ENCODE measurements at regions not wholly inside any gene's neighbourhood (a gene's known extent, or its start where the extent isn't known, plus 50 kb on each side); places are given as distances from the start of the nearest gene placed in this dataset.
A peak's percentile ranks its signal among the peaks of the same experiment; 100 is the strongest.

DNA sequence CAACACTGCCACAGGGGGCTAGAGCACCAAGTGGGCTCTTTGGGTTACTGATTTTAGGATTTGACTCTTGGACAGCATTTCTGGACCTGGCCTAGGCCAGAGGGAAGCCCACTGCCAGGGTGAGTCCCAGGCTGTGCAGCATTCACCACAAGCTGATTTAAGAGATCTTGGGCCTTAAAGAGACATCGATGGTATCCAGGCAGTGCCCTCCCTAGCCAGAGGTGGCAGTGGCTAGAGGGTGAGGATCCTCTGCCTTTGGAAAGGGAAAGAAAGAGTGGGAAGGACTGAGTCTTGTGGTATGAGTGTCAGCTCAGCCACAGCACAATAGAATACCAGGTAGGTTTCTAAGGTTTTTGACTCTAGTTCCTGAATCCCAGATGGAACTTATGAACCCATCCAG is 613.9 kb downstream of the FAT4 start:
- no peak overlapping the region for H3K4me3 ChIP-seq
- H3K9me3 ChIP-seq = no peaks in the 10 kb centered on the region; the same call in 1 of the 2 replicates
- no peaks in the 10 kb centered on the region for H3K4me1 ChIP-seq
- H3K36me3 ChIP-seq (replicated peaks) = no peaks in the 10 kb centered on the region
- H3K27me3 ChIP-seq (ENCODE audit: low read depth) = no peaks in the 10 kb centered on the region
- DNase-seq (ENCODE audit: low spot score in 2 of 2) = no peak
- in situ Hi-C loops (cut with MboI; ENCODE audit: low sequenced_read_pairs) = no loop called here

DNA sequence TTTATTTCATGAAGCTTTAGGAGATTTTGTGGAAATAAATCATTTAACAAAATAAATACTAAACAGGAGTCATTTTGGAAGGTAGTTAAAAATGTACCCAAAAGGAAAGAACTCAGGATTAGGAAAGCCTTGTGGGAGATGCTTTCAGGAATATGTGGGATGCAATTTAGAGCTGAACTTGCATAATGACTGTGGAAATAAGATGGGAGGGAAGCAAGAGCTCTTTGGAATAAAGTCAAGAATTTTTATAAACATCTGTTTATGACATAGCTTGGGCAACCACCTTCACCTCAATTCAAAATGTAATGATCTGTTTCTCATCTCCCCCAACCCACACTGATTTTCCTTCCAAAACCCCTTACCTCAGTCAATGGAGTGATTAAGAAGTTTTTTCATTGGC is 623.8 kb downstream of the FAT4 start:
- Histone ChIP-seq H3K36me3 (replicated peaks) (no peaks in the 10 kb centered on the region), H3K4me1 (no peaks in the 10 kb centered on the region), H3K4me3 (no peak overlapping the region), H3K9me3 (no peaks in the 10 kb centered on the region; the same call in 1 of the 2 replicates), H3K27me3 (ENCODE audit: low read depth) (no peaks in the 10 kb centered on the region)
- in situ Hi-C loops (cut with MboI; ENCODE audit: low sequenced_read_pairs) = no loop called here
- no peak for DNase-seq (ENCODE audit: low spot score in 2 of 2)

DNA sequence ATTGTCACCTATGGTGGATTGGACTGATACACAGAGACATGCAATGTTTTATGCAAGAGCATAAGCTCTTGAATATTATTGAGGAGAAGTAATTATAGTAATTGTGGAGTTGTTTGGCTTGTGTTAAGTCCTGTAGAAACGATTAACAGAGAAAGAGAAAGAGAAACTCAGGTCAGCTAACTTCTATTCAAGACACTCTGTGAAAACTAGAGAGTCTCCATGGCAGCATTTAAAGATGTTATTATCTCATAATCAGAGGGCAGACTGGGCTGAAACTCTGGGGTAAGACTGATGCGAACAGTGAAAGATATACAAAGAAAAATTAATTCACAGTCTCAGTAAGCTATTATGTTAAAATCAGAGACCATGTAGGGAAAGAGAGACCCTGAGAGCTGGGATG is 625.7 kb downstream of the FAT4 start:
- no peaks in the 10 kb centered on the region for H3K9me3 ChIP-seq
- in situ Hi-C loops (cut with MboI; ENCODE audit: low sequenced_read_pairs) = no loop called here
- H3K4me1 ChIP-seq = no peaks in the 10 kb centered on the region
- no peaks in the 10 kb centered on the region for H3K27me3 ChIP-seq (ENCODE audit: low read depth)
- DNase-seq (ENCODE audit: low spot score in 2 of 2) = no peak
- no peaks in the 10 kb centered on the region for H3K36me3 ChIP-seq (replicated peaks)
- H3K4me3 ChIP-seq = no peak overlapping the region

DNA sequence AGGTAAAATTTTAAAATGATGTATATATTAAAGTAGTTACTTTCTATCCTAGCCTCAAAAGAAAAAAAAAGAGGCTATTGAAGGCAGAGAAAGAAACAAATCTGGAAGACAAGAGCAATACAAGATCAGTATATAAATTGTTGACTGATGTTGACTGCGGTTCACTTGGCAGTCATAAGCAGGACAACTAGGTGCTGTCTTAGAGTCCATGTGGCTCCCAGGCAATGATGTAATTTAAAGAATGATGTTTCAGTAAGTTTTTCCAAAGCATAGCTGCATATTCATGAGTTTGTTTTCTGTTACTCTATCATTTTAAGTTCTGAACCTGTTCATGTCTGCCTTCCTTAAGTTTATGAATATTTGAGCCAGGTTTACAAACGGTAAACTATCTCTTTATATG is 630.2 kb downstream of the FAT4 start:
- Histone ChIP-seq H3K36me3 (replicated peaks) (no peaks in the 10 kb centered on the region), H3K27me3 (ENCODE audit: low read depth) (no peaks in the 10 kb centered on the region), H3K9me3 (no peaks in the 10 kb centered on the region), H3K4me1 (no peaks in the 10 kb centered on the region), H3K4me3 (no peak overlapping the region)
- in situ Hi-C loops (cut with MboI; ENCODE audit: low sequenced_read_pairs) = no loop called here
- no peak for DNase-seq (ENCODE audit: low spot score in 2 of 2)

DNA sequence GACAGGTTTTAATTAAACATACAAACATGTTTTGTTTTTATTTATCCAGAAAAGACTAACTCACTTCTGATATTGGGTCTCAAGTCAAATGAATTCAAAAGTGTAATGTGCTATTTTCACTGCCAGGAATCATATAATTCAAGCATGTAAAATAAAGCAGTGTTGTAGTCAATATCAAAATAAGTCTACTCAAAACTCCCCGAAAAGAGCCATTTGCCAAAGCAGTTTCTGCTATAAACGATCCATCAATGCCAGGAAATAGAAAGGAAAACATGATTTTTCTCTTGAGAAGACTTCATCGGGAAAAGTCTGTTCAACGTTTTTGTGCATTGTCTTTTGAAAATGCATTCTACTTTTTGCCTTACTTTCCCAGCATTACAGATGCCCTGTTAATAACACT is 633.3 kb downstream of the FAT4 start:
- Histone ChIP-seq H3K27me3 (ENCODE audit: low read depth) (no peaks in the 10 kb centered on the region), H3K4me3 (no peak overlapping the region), H3K9me3 (no peaks in the 10 kb centered on the region), H3K4me1 (no peaks in the 10 kb centered on the region), H3K36me3 (replicated peaks) (no peaks in the 10 kb centered on the region)
- in situ Hi-C loops (cut with MboI; ENCODE audit: low sequenced_read_pairs) = no loop called here
- DNase-seq (ENCODE audit: low spot score in 2 of 2) = no peak

DNA sequence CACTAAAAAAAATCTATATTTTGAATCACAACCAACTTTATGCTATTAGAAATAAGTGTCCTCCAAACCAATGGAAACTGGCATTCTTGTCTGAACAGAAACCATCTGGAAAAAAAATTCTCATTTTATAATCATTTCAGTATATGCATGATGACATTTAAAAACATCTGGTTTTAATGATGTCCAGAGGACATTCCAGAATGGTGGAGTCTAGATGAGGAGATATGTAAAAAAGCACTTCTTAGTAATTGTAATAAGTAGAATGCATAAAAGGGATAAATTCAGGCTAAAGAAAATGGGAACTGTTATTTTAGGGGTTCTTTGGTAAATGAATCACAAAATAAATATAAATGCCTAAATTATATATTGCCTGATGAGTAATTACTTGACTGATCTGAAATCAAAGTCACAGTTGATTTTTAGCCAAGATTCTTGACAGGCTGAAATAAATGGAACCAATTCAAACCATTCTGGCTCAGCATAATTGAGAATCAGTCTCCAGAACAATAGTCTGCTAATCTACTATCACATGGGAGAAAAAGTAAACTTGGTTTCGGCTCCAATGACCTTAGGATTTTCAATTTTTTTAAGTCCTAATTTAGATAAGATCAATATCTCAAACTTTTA is 636.6 kb downstream of the FAT4 start:
- Histone ChIP-seq H3K36me3 (replicated peaks) (no peaks in the 10 kb centered on the region), H3K9me3 (no peaks in the 10 kb centered on the region), H3K4me3 (no peak overlapping the region), H3K4me1 (no peaks in the 10 kb centered on the region), H3K27me3 (ENCODE audit: low read depth) (no peaks in the 10 kb centered on the region)
- no peak for DNase-seq (ENCODE audit: low spot score in 2 of 2)
- in situ Hi-C loops (cut with MboI; ENCODE audit: low sequenced_read_pairs) = no loop called here

DNA sequence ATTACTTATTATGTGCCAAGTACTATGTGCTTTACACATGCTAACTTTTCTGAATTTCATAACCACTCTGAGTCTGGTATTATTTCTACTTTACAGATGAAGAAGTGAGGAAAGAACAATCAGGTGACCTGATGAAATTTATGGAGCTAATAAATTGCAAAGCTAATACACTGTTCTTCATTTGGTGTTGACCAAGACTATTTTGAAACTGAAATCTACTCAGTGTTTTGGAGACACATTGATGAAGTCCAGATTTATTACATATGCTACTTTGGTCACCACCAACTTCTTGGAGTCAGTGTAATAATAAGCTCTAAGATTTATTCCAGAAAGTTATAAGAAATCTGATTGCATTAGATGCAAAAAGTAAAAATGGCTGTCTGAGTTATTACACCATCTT is 637.9 kb downstream of the FAT4 start:
- no peaks in the 10 kb centered on the region for H3K27me3 ChIP-seq (ENCODE audit: low read depth)
- H3K4me1 ChIP-seq = no peaks in the 10 kb centered on the region
- H3K36me3 ChIP-seq (replicated peaks) = no peaks in the 10 kb centered on the region
- in situ Hi-C loops (cut with MboI; ENCODE audit: low sequenced_read_pairs) = no loop called here
- no peak for DNase-seq (ENCODE audit: low spot score in 2 of 2)
- H3K4me3 ChIP-seq = no peak overlapping the region
- no peaks in the 10 kb centered on the region for H3K9me3 ChIP-seq

DNA sequence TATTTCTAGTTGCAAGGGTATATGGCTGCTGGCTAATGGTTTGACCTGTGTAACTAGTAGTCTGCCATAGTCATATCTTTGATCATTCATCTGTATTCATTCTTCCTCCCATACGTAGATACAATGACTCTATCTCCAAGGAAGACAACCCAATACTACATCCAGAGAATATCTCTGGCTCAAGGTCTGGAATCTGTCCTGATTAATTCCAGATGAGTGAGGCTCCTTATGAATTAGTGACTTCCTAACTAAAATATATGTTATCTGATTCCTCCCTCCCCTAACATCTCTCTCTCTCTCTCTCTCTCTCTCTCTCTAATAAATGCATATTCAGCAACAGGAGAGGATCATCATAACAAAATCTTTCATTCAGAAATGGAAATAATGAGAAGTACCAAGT is 641.5 kb downstream of the FAT4 start:
- DNase-seq (ENCODE audit: low spot score in 2 of 2) = no peak
- no peaks in the 10 kb centered on the region; the same call in 1 of the 2 replicates for H3K4me1 ChIP-seq
- in situ Hi-C loops (cut with MboI; ENCODE audit: low sequenced_read_pairs) = no loop called here

DNA sequence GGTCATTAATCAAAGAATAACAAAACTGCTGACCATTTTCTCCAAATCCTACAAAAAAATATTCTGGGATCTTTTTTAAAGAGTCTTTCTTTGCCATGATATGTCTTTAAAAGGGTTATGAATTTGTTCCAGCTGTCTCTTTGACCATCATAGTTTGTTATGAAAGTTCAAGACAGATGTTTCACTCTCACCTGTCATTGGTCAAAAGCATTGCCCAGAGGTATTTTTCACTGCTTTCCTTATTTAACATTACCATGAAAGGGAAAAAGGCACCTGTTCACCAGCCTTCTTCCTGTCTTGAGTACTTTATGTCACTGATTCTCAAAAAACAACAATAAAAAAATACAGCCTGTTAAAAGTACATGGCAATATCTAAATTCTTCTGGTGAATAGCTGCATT is 643.8 kb downstream of the FAT4 start:
- H3K36me3 ChIP-seq (replicated peaks) = no peaks in the 10 kb centered on the region
- no peaks in the 10 kb centered on the region for H3K9me3 ChIP-seq
- H3K4me3 ChIP-seq = no peak overlapping the region
- in situ Hi-C loops (cut with MboI; ENCODE audit: low sequenced_read_pairs) = no loop called here
- no peaks in the 10 kb centered on the region for H3K27me3 ChIP-seq (ENCODE audit: low read depth)
- no peaks in the 10 kb centered on the region; the same call in 1 of the 2 replicates for H3K4me1 ChIP-seq
- DNase-seq (ENCODE audit: low spot score in 2 of 2) = no peak

More for the DNA sequence above, 641.5 kb downstream of the FAT4 start:
- H3K36me3 ChIP-seq (replicated peaks) = no peaks in the 10 kb centered on the region
- no peaks in the 10 kb centered on the region for H3K9me3 ChIP-seq
- H3K4me3 ChIP-seq = no peak overlapping the region
- H3K27me3 ChIP-seq (ENCODE audit: low read depth) = no peaks in the 10 kb centered on the region

DNA sequence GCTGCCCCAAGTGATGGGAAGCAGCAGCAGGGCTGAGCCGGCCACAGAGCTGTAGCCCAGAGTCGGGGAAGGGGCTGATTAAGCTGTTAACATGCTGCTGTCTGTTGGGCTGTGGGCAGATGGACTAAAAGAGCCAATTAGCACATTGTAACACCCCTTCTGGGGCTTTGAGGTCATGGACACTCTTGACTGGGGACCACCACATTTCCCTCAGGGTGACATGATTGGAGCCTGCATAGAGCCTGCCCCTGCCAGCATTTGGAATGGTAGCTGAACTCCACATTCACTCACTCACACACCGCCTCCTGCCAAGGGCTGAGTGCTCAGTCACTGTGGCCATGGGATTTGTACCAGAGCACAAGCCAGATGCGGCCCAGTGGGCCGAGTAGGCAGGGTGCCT is 646.9 kb downstream of the FAT4 start:
- in situ Hi-C loops (cut with MboI; ENCODE audit: low sequenced_read_pairs) = no loop called here
- H3K4me3 ChIP-seq = no peak overlapping the region
- no peak for DNase-seq (ENCODE audit: low spot score in 2 of 2)

DNA sequence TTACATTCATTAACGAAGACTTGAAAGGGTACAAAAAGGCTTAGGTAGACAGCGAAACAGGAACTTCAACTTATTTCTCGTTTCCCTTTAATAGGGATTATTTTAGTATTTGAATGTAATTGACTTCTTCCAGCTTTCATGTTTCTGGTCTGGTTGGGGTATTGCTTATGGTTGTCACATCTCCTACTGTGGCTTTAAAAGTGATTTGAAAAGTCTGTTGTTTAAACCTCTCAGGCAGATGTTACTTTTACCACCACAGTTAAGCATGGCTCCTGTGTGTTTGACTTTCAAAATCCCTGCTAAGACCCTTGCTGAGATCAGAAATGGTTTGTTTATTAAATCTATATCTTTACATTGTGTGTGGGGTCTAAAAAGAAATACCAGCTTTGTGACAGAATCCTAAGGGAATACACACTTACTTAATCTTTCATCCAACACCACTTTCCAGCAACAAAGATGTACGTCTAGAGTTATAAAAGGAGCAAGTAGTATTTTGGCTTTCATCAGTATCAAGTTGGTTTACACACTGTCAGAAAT is 661.2 kb downstream of the FAT4 start:
- H3K4me1 ChIP-seq = peaks cover 3% of the 10 kb centered on the region
- no peaks in the 10 kb centered on the region for H3K27me3 ChIP-seq (ENCODE audit: low read depth)
- no peak for DNase-seq (ENCODE audit: low spot score in 2 of 2)
- H3K9me3 ChIP-seq = no peaks in the 10 kb centered on the region
- H3K4me3 ChIP-seq = no peak overlapping the region
- in situ Hi-C loops (cut with MboI; ENCODE audit: low sequenced_read_pairs) = loop anchor here (25.0 kb wide), 1 partner anchor 664 kb away; the partner anchor contains the start of gene FAT4
- H3K36me3 ChIP-seq (replicated peaks) = no peaks in the 10 kb centered on the region

More for the DNA sequence above, 646.9 kb downstream of the FAT4 start:
- Histone ChIP-seq H3K9me3 (no peaks in the 10 kb centered on the region), H3K4me1 (no peaks in the 10 kb centered on the region; the same call in 1 of the 2 replicates), H3K36me3 (replicated peaks) (no peaks in the 10 kb centered on the region), H3K27me3 (ENCODE audit: low read depth) (no peaks in the 10 kb centered on the region)

DNA sequence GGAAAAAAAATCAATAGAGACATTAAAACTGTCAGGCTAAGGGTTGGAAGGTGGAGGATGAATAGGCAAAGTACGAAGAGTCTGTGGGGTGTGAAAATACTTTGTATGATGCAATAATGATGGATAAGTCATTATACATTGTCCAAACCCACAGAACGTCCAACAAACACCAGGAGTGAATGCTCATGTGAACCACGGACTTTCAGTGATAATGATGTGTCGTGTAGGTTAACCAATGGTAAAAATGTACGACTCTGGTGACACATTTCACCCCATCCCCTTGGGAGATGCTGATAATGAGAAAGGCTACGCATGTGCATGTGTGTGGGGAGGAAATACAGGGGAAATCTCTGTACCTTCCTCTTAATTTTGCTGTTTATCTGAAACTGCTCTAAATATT is 665.2 kb downstream of the FAT4 start:
- H3K4me1 ChIP-seq = peaks cover under 1% of the 10 kb centered on the region; the same call in 1 of the 2 replicates
- no peaks in the 10 kb centered on the region for H3K36me3 ChIP-seq (replicated peaks)
- DNase-seq (ENCODE audit: low spot score in 2 of 2) = no peak
- no peaks in the 10 kb centered on the region for H3K9me3 ChIP-seq
- H3K4me3 ChIP-seq = no peak overlapping the region
- in situ Hi-C loops (cut with MboI; ENCODE audit: low sequenced_read_pairs) = loop anchor here (25.0 kb wide), 1 partner anchor 668 kb away; the partner anchor contains the start of gene FAT4
- no peaks in the 10 kb centered on the region for H3K27me3 ChIP-seq (ENCODE audit: low read depth)

DNA sequence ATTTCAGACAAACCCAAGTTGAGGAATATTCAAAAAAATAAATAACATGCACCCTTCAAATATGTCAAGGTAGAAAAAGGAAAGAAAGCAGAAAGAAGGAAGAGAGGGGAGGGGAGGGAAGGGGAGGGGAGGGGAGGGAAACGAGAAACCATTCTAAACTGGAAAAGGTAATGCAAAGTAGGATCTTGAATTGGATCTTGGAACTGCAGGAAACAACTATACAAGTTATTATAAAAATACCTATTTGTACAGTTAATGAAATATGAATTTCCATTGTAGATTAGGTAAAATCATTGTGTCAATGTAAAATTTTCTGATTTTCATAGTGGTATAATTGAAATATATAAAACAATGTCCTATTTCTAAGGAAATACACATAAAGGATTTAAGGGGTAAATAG is 668.4 kb downstream of the FAT4 start:
- Histone ChIP-seq H3K4me3 (no peak overlapping the region), H3K9me3 (no peaks in the 10 kb centered on the region), H3K4me1 (peaks cover 11% of the 10 kb centered on the region), H3K36me3 (replicated peaks) (no peaks in the 10 kb centered on the region), H3K27me3 (ENCODE audit: low read depth) (no peaks in the 10 kb centered on the region)
- in situ Hi-C loops (cut with MboI; ENCODE audit: low sequenced_read_pairs) = loop anchor here (25.0 kb wide), 1 partner anchor 671 kb away; the partner anchor contains the start of gene FAT4
- no peak for DNase-seq (ENCODE audit: low spot score in 2 of 2)

DNA sequence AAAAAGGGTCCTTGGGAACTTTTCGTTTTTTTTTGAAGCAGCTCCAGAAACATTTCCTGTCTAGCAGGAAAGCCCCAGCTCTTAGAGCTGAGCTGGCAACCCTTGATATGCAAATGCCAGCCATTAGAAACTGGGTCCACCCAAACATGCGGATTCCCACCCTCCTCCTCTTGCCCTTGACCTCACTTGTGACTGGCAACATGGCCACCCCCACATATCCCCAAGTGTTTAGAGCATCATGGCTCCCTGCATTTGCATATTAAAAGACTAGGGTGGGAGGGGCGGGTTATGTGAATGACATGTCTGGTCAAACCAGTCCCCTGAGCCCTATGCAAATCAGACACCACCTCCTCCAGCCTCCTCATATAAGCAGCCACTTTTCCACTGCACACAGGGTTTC is 671.1 kb downstream of the FAT4 start:
- H3K4me1 ChIP-seq = peaks cover 11% of the 10 kb centered on the region
- in situ Hi-C loops (cut with MboI; ENCODE audit: low sequenced_read_pairs) = loop anchor here (25.0 kb wide), 1 partner anchor 674 kb away; the partner anchor contains the start of gene FAT4
- no peaks in the 10 kb centered on the region for H3K9me3 ChIP-seq
- H3K36me3 ChIP-seq (replicated peaks) = no peaks in the 10 kb centered on the region; the same call in 1 of the 2 replicates
- no peak overlapping the region for H3K4me3 ChIP-seq
- peak; percentile 53 to 77 for DNase-seq (ENCODE audit: low spot score in 2 of 2)
- no peaks in the 10 kb centered on the region for H3K27me3 ChIP-seq (ENCODE audit: low read depth)
